H9 (cell line): ENCODE measurements at regions not wholly inside any gene's neighbourhood (a gene's known extent, or its start where the extent isn't known, plus 50 kb on each side); places are given as distances from the start of the nearest gene placed in this dataset.

Source experiments
- DNase-seq: peaks from one replicate; pipeline ENCODE4 v3.0.0-alpha.2; 2017
- H2AFZ ChIP-seq: one replicate; pipeline ENCODE4 v1.6.1; 2013; ENCODE audit warnings: mild to moderate bottlenecking, low read length, control low read depth, moderate library complexity
- H2AK5ac ChIP-seq: 2 replicates; pipeline ENCODE4 v1.6.1; 2013; ENCODE audit warnings: low read length, control low read depth, mixed read lengths; ENCODE audit not compliant: insufficient read length
- H2BK120ac ChIP-seq: one replicate; pipeline ENCODE4 v1.6.1; 2013; ENCODE audit warnings: low read depth, mild to moderate bottlenecking, low read length, control low read depth, inconsistent platforms; ENCODE audit not compliant: poor library complexity, severe bottlenecking
- H2BK12ac ChIP-seq: 2 replicates; pipeline ENCODE4 v1.6.1; 2013; ENCODE audit warnings: low read length, control low read depth, mixed read lengths, low read depth; ENCODE audit not compliant: insufficient read length
- H2BK15ac ChIP-seq: 2 replicates; pipeline ENCODE4 v1.6.1; 2013; ENCODE audit warnings: low read depth, low read length, control low read depth
- H2BK20ac ChIP-seq: one replicate; pipeline ENCODE4 v1.6.1; 2013; ENCODE audit warnings: low read depth, mild to moderate bottlenecking, low read length, control low read depth, inconsistent platforms; ENCODE audit not compliant: poor library complexity, severe bottlenecking
- H2BK5ac ChIP-seq: 2 replicates; pipeline ENCODE4 v1.6.1; 2013; ENCODE audit warnings: low read length, control low read depth, mixed read lengths; ENCODE audit not compliant: insufficient read length
- H3K14ac ChIP-seq: 2 replicates; pipeline ENCODE4 v1.6.1; 2013; ENCODE audit warnings: low read length, control low read depth; ENCODE audit not compliant: insufficient read depth
- H3K18ac ChIP-seq: 2 replicates; pipeline ENCODE4 v1.6.1; 2013; ENCODE audit warnings: low read depth, mild to moderate bottlenecking, mixed read lengths, low read length, control low read depth; ENCODE audit not compliant: insufficient read length
- H3K23ac ChIP-seq: 2 replicates; pipeline ENCODE4 v1.6.1; 2013; ENCODE audit warnings: low read length, control low read depth, mixed read lengths, low read depth; ENCODE audit not compliant: insufficient read length
- H3K23me2 ChIP-seq: 2 replicates; pipeline ENCODE4 v1.6.1; 2013; ENCODE audit warnings: low read depth, mild to moderate bottlenecking, mixed read lengths, low read length, control low read depth; ENCODE audit not compliant: insufficient read length, poor library complexity, severe bottlenecking
- H3K27ac ChIP-seq: 2 replicates; pipeline ENCODE4 v1.5.1; 2013; ENCODE audit warnings: low read length, control low read depth, mixed read lengths, low read depth; ENCODE audit not compliant: insufficient read length
- H3K27me3 ChIP-seq: 2 replicates; pipeline ENCODE4 v1.6.1; 2013; ENCODE audit warnings: low read length, control low read depth, inconsistent platforms; ENCODE audit not compliant: insufficient read depth
- H3K4ac ChIP-seq: 2 replicates; pipeline ENCODE4 v1.6.1; 2013; ENCODE audit warnings: low read depth, mild to moderate bottlenecking, control low read depth, inconsistent platforms, low read length, moderate library complexity
- H3K4me1 ChIP-seq: 2 replicates; pipeline ENCODE4 v1.6.1; 2013; ENCODE audit warnings: low read length, control low read depth, inconsistent platforms; ENCODE audit not compliant: insufficient read depth
- H3K4me2 ChIP-seq: 2 replicates; pipeline ENCODE4 v1.6.1; 2013; ENCODE audit warnings: low read length, control low read depth, mixed read lengths; ENCODE audit not compliant: insufficient read length, insufficient read depth
- H3K56ac ChIP-seq: 2 replicates; pipeline ENCODE4 v1.6.1; 2013; ENCODE audit warnings: low read depth, mild to moderate bottlenecking, mixed read lengths, low read length, control low read depth; ENCODE audit not compliant: insufficient read length
- H3K79me1 ChIP-seq: 2 replicates; pipeline ENCODE4 v1.6.1; 2013; ENCODE audit warnings: low read depth, mild to moderate bottlenecking, moderate library complexity, low read length, control low read depth, inconsistent platforms; ENCODE audit not compliant: insufficient read depth, poor library complexity, severe bottlenecking
- H3K79me2 ChIP-seq: 2 replicates; pipeline ENCODE4 v1.6.1; 2013; ENCODE audit warnings: low read length, control low read depth, inconsistent platforms; ENCODE audit not compliant: insufficient read depth
- H3K9ac ChIP-seq: 2 replicates; pipeline ENCODE4 v1.6.1; 2013; ENCODE audit warnings: low read length, control low read depth, mixed read lengths; ENCODE audit not compliant: insufficient read length; ENCODE audit errors: extremely low read depth
- H3K9me3 ChIP-seq: one replicate; pipeline ENCODE4 v1.6.1; 2013; ENCODE audit warnings: low read depth, low read length, inconsistent platforms; ENCODE audit not compliant: control insufficient read depth
- H3T11ph ChIP-seq: one replicate; pipeline ENCODE4 v1.6.1; 2013; ENCODE audit warnings: mild to moderate bottlenecking, low read length, control low read depth, inconsistent platforms
- H4K20me1 ChIP-seq: one replicate; pipeline ENCODE4 v1.6.1; 2013; ENCODE audit not compliant: control insufficient read depth, insufficient read length, insufficient read depth
- H4K5ac ChIP-seq: 2 replicates; pipeline ENCODE4 v1.6.1; 2013; ENCODE audit warnings: low read depth, mild to moderate bottlenecking, mixed read lengths, low read length, control low read depth; ENCODE audit not compliant: insufficient read length
- H4K8ac ChIP-seq: replicated peaks from 2 replicates; pipeline ENCODE4 v1.6.1; 2013; ENCODE audit warnings: low read length, control low read depth, mixed read lengths, low read depth; ENCODE audit not compliant: insufficient read length
- H4K91ac ChIP-seq: 2 replicates; pipeline ENCODE4 v1.6.1; 2013; ENCODE audit warnings: low read depth, mild to moderate bottlenecking, moderate library complexity, mixed read lengths, low read length, control low read depth; ENCODE audit not compliant: insufficient read length
- H3K27ac Mint-ChIP-seq, 3 experiments: 2 replicates in 2 of 3; 3 replicates in 1 of 3; pipeline ENCODE4 v1.8.0; 2020 to 2021; ENCODE audit warnings: mixed read lengths in 3 of 3, mild to moderate bottlenecking in 1 of 3, moderate library complexity in 1 of 3
- H3K27me3 Mint-ChIP-seq: 2 replicates; pipeline ENCODE4 v1.8.0; 2021; ENCODE audit warnings: low read depth, mild to moderate bottlenecking, moderate library complexity, mixed read lengths
- H3K36me3 Mint-ChIP-seq, 3 experiments: 2 replicates in 2 of 3; 3 replicates in 1 of 3; pipeline ENCODE4 v1.8.0; 2020 to 2021; ENCODE audit warnings: low read depth in 3 of 3, mixed read lengths in 3 of 3; ENCODE audit not compliant: insufficient read depth in 1 of 3
- H3K4me1 Mint-ChIP-seq, 2 experiments: 2 replicates each; pipeline ENCODE4 v1.8.0; 2020; ENCODE audit warnings: mixed read lengths in 2 of 2
- H3K4me3 Mint-ChIP-seq, 2 experiments: 2 replicates in 1 of 2; 3 replicates in 1 of 2; pipeline ENCODE4 v1.8.0; 2020 to 2021; ENCODE audit warnings: mild to moderate bottlenecking in 2 of 2, mixed read lengths in 2 of 2, moderate library complexity in 1 of 2
- H3K9me3 Mint-ChIP-seq, 2 experiments: 2 replicates in 1 of 2; 3 replicates in 1 of 2; pipeline ENCODE4 v1.8.0; 2020; ENCODE audit warnings: mild to moderate bottlenecking in 2 of 2, mixed read lengths in 2 of 2, moderate library complexity in 1 of 2
- CTCF ChIP-seq: fragments of 200-600 bp; sonication (generic); conservative IDR thresholded peaks from 3 replicates; pipeline ENCODE4 v1.8.0; 2021; ENCODE audit warnings: antibody characterized with exemption, mild to moderate bottlenecking
- WGBS: extraction: QIAGEN DNeasy Blood & Tissue Kit; methylation state at CpG from one replicate; pipeline ENCODE4 v1.1.7; 2013; ENCODE audit warnings: missing lambda C conversion rate, low lambda C conversion rate, mixed read lengths; ENCODE audit not compliant: insufficient read length; ENCODE audit errors: extremely low coverage; 5-methylcytosine and 5-hydroxymethylcytosine counted together

DNA sequence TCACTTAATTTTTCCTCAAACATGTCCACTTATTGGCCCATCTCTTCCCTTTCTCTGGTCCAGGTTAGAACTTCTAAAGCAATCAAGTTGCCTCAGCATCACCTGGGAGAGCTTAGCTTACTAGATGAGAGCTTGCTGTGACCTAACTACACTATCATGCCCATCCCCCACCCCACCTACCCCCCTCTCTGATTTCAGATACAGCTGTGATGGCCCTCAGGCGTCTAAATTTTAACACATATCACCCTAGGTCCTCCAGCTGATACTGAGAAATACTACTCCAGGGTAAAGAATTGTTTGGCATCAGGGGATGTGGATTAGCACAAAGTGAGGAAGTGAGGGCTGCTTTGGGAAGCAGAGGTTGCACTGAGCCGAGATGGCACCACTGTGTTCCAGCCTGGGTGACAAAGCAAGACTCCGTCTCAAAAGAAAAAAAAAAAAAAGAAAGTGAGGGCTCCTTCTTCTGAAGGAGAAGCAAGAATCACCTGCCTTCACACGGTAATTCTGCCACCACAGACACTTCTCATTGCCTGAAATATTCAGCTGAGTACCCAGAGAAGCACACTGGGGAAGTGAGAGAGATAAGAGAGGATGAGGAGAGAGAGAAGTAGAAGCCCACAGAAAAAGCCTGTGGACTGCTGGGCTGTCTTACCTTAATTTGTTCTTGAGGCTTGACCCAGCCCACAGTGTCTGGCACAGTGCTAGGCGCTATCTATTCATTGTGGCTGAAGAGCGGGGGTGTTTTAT lies 263.4 kb downstream of the ASXL3 start:
- Mint-ChIP-seq H3K4me1 (peaks cover 42 to 45% of the 10 kb centered on the region in 2 experiments), H3K36me3 (0 out of 7 replicates have a peak, but pooled peaks cover 0 to 3% (median 0%) of the 10 kb centered on the region in 3 experiments), H3K4me3 (no peak overlapping the region), H3K27ac (no peak overlapping the region; a peak in 2 of 7 replicates), H3K9me3 (no peaks in the 10 kb centered on the region), H3K27me3 (no peaks in the 10 kb centered on the region)
- H2BK120ac ChIP-seq, result no peak overlapping the region
- no peak for TF ChIP-seq CTCF
- no peak overlapping the region for H3K4ac ChIP-seq
- no peak overlapping the region for H3K4me2 ChIP-seq
- no peak overlapping the region for H3K9ac ChIP-seq
- no peak overlapping the region for H4K5ac ChIP-seq
- no peak overlapping the region for H2BK20ac ChIP-seq
- H2BK5ac ChIP-seq, result no peak overlapping the region
- H4K20me1 ChIP-seq, result no peaks in the 10 kb centered on the region
- H2BK12ac ChIP-seq, result no peak overlapping the region
- H4K8ac ChIP-seq, result no peak overlapping the region
- no peak overlapping the region for H3K56ac ChIP-seq
- H2AFZ ChIP-seq, result no peak overlapping the region
- H3T11ph ChIP-seq, result no peak overlapping the region
- no peaks in the 10 kb centered on the region for H3K23me2 ChIP-seq
- no CpG with 5 or more reads among the region's 6 CpGs for WGBS
- no peaks in the 10 kb centered on the region for H3K79me2 ChIP-seq
- H3K79me1 ChIP-seq, result no peaks in the 10 kb centered on the region
- H3K4me1 ChIP-seq, result no peaks in the 10 kb centered on the region; the same call in 1 of the 2 replicates
- no peak overlapping the region for H3K14ac ChIP-seq
- no peak for DNase-seq
- H3K27ac ChIP-seq, result no peak overlapping the region
- no peak overlapping the region for H2AK5ac ChIP-seq
- no peaks in the 10 kb centered on the region for H3K9me3 ChIP-seq
- H3K27me3 ChIP-seq, result no peaks in the 10 kb centered on the region
- no peak overlapping the region for H2BK15ac ChIP-seq
- no peak overlapping the region for H4K91ac ChIP-seq
- H3K18ac ChIP-seq, result no peak overlapping the region
- no peak overlapping the region for H3K23ac ChIP-seq
